HepG2 (cell line): ENCODE measurements at regions not wholly inside any gene's neighbourhood (a gene's known extent, or its start where the extent isn't known, plus 50 kb on each side); places are given as distances from the start of the nearest gene placed in this dataset.

Source experiments
- ATF3 ChIP-seq: sonication (generic); formaldehyde crosslinking; IDR thresholded peaks from 2 replicates; pipeline ENCODE4 v1.4.0; 2020; ENCODE audit warnings: missing genetic modification reagents
- CC2D1A ChIP-seq: sonication (generic); formaldehyde crosslinking; IDR thresholded peaks from 2 replicates; pipeline ENCODE4 v1.8.1; 2023; ENCODE audit warnings: mild to moderate bottlenecking, missing genetic modification reagents
- CEBPB ChIP-seq: IDR thresholded peaks from 2 replicates; pipeline ENCODE4 v1.6.1; 2011; ENCODE audit warnings: low read depth, low read length, improper control_type of control experiment, borderline replicate concordance
- CHCHD3 ChIP-seq: sonication (generic); formaldehyde crosslinking; IDR thresholded peaks from 2 replicates; pipeline ENCODE4 v1.8.0; 2022; ENCODE audit warnings: mild to moderate bottlenecking, missing genetic modification reagents, moderate library complexity
- CREB3 ChIP-seq: sonication (generic); formaldehyde crosslinking; IDR thresholded peaks from 2 replicates; pipeline ENCODE4 v1.5.0; 2020; ENCODE audit warnings: missing genetic modification reagents
- DNMT1 ChIP-seq: sonication (generic); formaldehyde crosslinking; IDR thresholded peaks from 2 replicates; pipeline ENCODE4 v1.5.1; 2020; ENCODE audit warnings: mild to moderate bottlenecking, missing genetic modification reagents
- E2F2 ChIP-seq: sonication (generic); formaldehyde crosslinking; IDR thresholded peaks from 2 replicates; pipeline ENCODE4 v1.4.0; 2020; ENCODE audit warnings: missing genetic modification reagents, borderline replicate concordance
- FOXM1 ChIP-seq: sonication (generic); formaldehyde crosslinking; IDR thresholded peaks from 2 replicates; pipeline ENCODE4 v1.5.0; 2020; ENCODE audit warnings: missing genetic modification reagents
- GABPB1 ChIP-seq: IDR thresholded peaks from 2 replicates; pipeline ENCODE4 v1.6.1; 2016; ENCODE audit warnings: mild to moderate bottlenecking, missing genetic modification reagents, moderate library complexity, missing compliant biosample characterization
- HNRNPLL ChIP-seq: fragments of 200-400 bp; formaldehyde crosslinking; IDR thresholded peaks from 2 replicates; pipeline ENCODE4 v1.6.1; 2017; ENCODE audit warnings: mild to moderate bottlenecking, low read depth, low read length; ENCODE audit not compliant: poor library complexity, severe bottlenecking
- ISL2 ChIP-seq: sonication (generic); formaldehyde crosslinking; IDR thresholded peaks from 2 replicates; pipeline ENCODE4 v1.5.0; 2020; ENCODE audit warnings: missing genetic modification reagents
- JDP2 ChIP-seq: sonication (generic); formaldehyde crosslinking; IDR thresholded peaks from 2 replicates; pipeline ENCODE4 v1.8.1; 2022; ENCODE audit warnings: missing genetic modification reagents, borderline replicate concordance
- KDM6A ChIP-seq: IDR thresholded peaks from 2 replicates; pipeline ENCODE4 v1.6.1; 2016; ENCODE audit warnings: low read depth
- SIN3A ChIP-seq: IDR thresholded peaks from 2 replicates; pipeline ENCODE4 v1.6.1; 2011; ENCODE audit warnings: low read depth, mild to moderate bottlenecking, control low read depth, low read length, borderline replicate concordance
- SMAD1 ChIP-seq: sonication (generic); formaldehyde crosslinking; IDR thresholded peaks from 2 replicates; pipeline ENCODE4 v1.4.0; 2020; ENCODE audit warnings: missing genetic modification reagents, low read depth, mild to moderate bottlenecking, borderline replicate concordance
- TBX2 ChIP-seq: sonication (generic); formaldehyde crosslinking; IDR thresholded peaks from 2 replicates; pipeline ENCODE4 v1.5.0; 2020; ENCODE audit warnings: missing genetic modification reagents, mild to moderate bottlenecking, borderline replicate concordance
- TGIF2 ChIP-seq: IDR thresholded peaks from 2 replicates; pipeline ENCODE4 v1.6.1; 2016; ENCODE audit warnings: control low read depth, missing compliant biosample characterization
- TP53 ChIP-seq: sonication (generic); formaldehyde crosslinking; conservative IDR thresholded peaks from 2 replicates; pipeline ENCODE4 v1.4.0; 2020; ENCODE audit warnings: missing genetic modification reagents
- ZBTB43 ChIP-seq: sonication (generic); formaldehyde crosslinking; conservative IDR thresholded peaks from 2 replicates; pipeline ENCODE4 v1.4.0; 2020; ENCODE audit warnings: missing genetic modification reagents
- ZBTB44 ChIP-seq: sonication (generic); formaldehyde crosslinking; IDR thresholded peaks from 2 replicates; pipeline ENCODE4 v1.4.0; 2020; ENCODE audit warnings: missing genetic modification reagents
- ZNF136 ChIP-seq: sonication (generic); formaldehyde crosslinking; IDR thresholded peaks from 2 replicates; pipeline ENCODE4 v1.8.1; 2022; ENCODE audit warnings: low read depth, mild to moderate bottlenecking, moderate library complexity, missing genetic modification reagents
- ZNF292 ChIP-seq: sonication (generic); formaldehyde crosslinking; IDR thresholded peaks from 2 replicates; pipeline ENCODE4 v1.8.1; 2022; ENCODE audit warnings: mild to moderate bottlenecking, low read depth, missing genetic modification reagents, borderline replicate concordance
- ZNF580 ChIP-seq: IDR thresholded peaks from 2 replicates; pipeline ENCODE4 v1.6.1; 2016; ENCODE audit warnings: low read depth, borderline replicate concordance
- ZNF776 ChIP-seq: sonication (generic); formaldehyde crosslinking; IDR thresholded peaks from 2 replicates; pipeline ENCODE4 v1.4.0; 2020; ENCODE audit warnings: mild to moderate bottlenecking, missing genetic modification reagents

- TF ChIP-seq CREB3 (CRISPR knock-in tag): no peak; the same call in 1 of the 2 replicates
- TF ChIP-seq ZNF580 (CRISPR knock-in tag): peak; percentile 79; the same call in 1 of the 2 replicates
- peak; percentile 96 for TF ChIP-seq ATF3 (CRISPR knock-in tag)
- TF ChIP-seq TBX2: peak; percentile 92
- TF ChIP-seq E2F2 (CRISPR knock-in tag): no peak
- TF ChIP-seq ZBTB44 (CRISPR knock-in tag): no peak
- TF ChIP-seq SMAD1 (CRISPR knock-in tag): no peak; the same call in 1 of the 2 replicates
- peak; percentile 84; the same call in 1 of the 2 replicates for TF ChIP-seq CEBPB
- no peak for TF ChIP-seq CC2D1A (CRISPR knock-in tag)
- no peak for TF ChIP-seq ZNF776 (CRISPR knock-in tag)
- peak; percentile 66 for TF ChIP-seq KDM6A (CRISPR knock-in tag)
- TF ChIP-seq ZBTB43: peak; percentile 91
- TF ChIP-seq CHCHD3 (CRISPR knock-in tag): no peak
- no peak for TF ChIP-seq SIN3A
- TF ChIP-seq DNMT1 (CRISPR knock-in tag): no peak
- no peak; the same call in 1 of the 2 replicates for TF ChIP-seq TP53 (CRISPR knock-in tag)
- peak; percentile 20 for TF ChIP-seq TGIF2 (CRISPR knock-in tag)
- no peak for TF ChIP-seq HNRNPLL
- TF ChIP-seq ISL2 (CRISPR knock-in tag): peak; percentile 88
- TF ChIP-seq JDP2: no peak
- TF ChIP-seq GABPB1: 0 out of 2 replicates have a peak, but pooled peaks have one; percentile 64
- TF ChIP-seq ZNF136 (CRISPR knock-in tag): no peak; the same call in 1 of the 2 replicates
- TF ChIP-seq FOXM1 (CRISPR knock-in tag): no peak
- peak; percentile 98 for TF ChIP-seq ZNF292
Observed at GRCh38 chr2:234679741-234680687, 183.1 kb upstream of the ARL4C start (continued).
